H1 (cell line): ENCODE measurements at regions not wholly inside any gene's neighbourhood (a gene's known extent, or its start where the extent isn't known, plus 50 kb on each side); places are given as distances from the start of the nearest gene placed in this dataset.

Source experiments
- CTCF ChIA-PET: fragments of 300-600 bp; sonication (Branson Sonifier 250); formaldehyde crosslinking; loops from one replicate; lab custom pipeline; 2021; ENCODE audit not compliant: partially characterized antibody; lab: Charles Lee
- POLR2A ChIA-PET: fragments of 300-600 bp; sonication (Branson Sonifier 250); formaldehyde crosslinking; loops from one replicate; lab custom pipeline; 2021; ENCODE audit warnings: inconsistent platforms; ENCODE audit not compliant: partially characterized antibody; lab: Charles Lee
- DNase-seq, 2 experiments: peaks; one replicate each; pipeline versions ENCODE4 v3.0.0 to v3.0.0-alpha.2; 2010 to 2022; ENCODE audit warnings: low spot score in 2 of 2, low read depth in 1 of 2, mixed read lengths in 1 of 2
- FAIRE-seq: peaks from 2 replicates; lab custom pipeline; 2011; peaks lifted over from hg19 to GRCh38; lab: Jason Lieb, UNC
- H2AFZ ChIP-seq: 2 replicates; pipeline ENCODE4 v1.8.1; 2012; ENCODE audit warnings: low read length, inconsistent platforms
- H2AK5ac ChIP-seq: 2 replicates; pipeline ENCODE4 v1.6.1; 2013; ENCODE audit warnings: low read depth, low read length
- H2BK120ac ChIP-seq: replicated peaks from 2 replicates; pipeline ENCODE3; 2013; ENCODE audit warnings: low read depth, low read length, inconsistent platforms
- H2BK12ac ChIP-seq: 2 replicates; pipeline ENCODE4 v1.6.1; 2013; ENCODE audit warnings: low read depth, low read length
- H2BK15ac ChIP-seq: 2 replicates; pipeline ENCODE4 v1.6.1; 2013; ENCODE audit warnings: low read length
- H2BK20ac ChIP-seq: 2 replicates; pipeline ENCODE4 v1.6.1; 2013; ENCODE audit warnings: low read length
- H2BK5ac ChIP-seq: 2 replicates; pipeline ENCODE4 v1.6.1; 2013; ENCODE audit warnings: low read depth, low read length
- H3K14ac ChIP-seq: 2 replicates; pipeline ENCODE4 v1.6.1; 2013; ENCODE audit warnings: inconsistent platforms; ENCODE audit not compliant: insufficient read length
- H3K18ac ChIP-seq: 2 replicates; pipeline ENCODE4 v1.6.1; 2013; ENCODE audit warnings: low read length; ENCODE audit errors: extremely low read depth
- H3K23ac ChIP-seq: 2 replicates; pipeline ENCODE4 v1.6.1; 2013; ENCODE audit warnings: inconsistent platforms; ENCODE audit not compliant: insufficient read length
- H3K23me2 ChIP-seq: 2 replicates; pipeline ENCODE4 v1.6.1; 2013; ENCODE audit warnings: low read depth, low read length
- H3K27ac ChIP-seq: 2 replicates; pipeline ENCODE4 v1.6.1; 2011; ENCODE audit warnings: low read depth, low read length, inconsistent platforms
- H3K27me3 ChIP-seq, 4 experiments: replicated peaks in 1 of 4; 1 replicate in 1 of 4; 2 replicates in 3 of 4; pipeline versions ENCODE4 v1.6.1 to v1.8.1; 2011 to 2013; ENCODE audit warnings: low read length in 3 of 4, mild to moderate bottlenecking in 3 of 4, inconsistent platforms in 2 of 4, mixed read lengths in 2 of 4, moderate library complexity in 1 of 4; ENCODE audit not compliant: control insufficient read depth in 3 of 4, insufficient read depth in 3 of 4; ENCODE audit errors: extremely low read depth in 1 of 4
- H3K36me3 ChIP-seq, 4 experiments: 2 replicates each; pipeline versions ENCODE4 v1.6.1 to v1.8.1; 2011 to 2013; ENCODE audit warnings: mild to moderate bottlenecking in 4 of 4, low read length in 3 of 4, moderate library complexity in 2 of 4, control low read depth in 1 of 4, inconsistent platforms in 1 of 4; ENCODE audit not compliant: insufficient read depth in 4 of 4, control insufficient read depth in 2 of 4
- H3K4ac ChIP-seq: replicated peaks from 2 replicates; pipeline ENCODE3; 2013; ENCODE audit warnings: low read length, low read depth, mixed read lengths, inconsistent platforms; ENCODE audit not compliant: insufficient read length
- H3K4me1 ChIP-seq, 4 experiments: replicated peaks in 1 of 4; 1 replicate in 1 of 4; 2 replicates in 3 of 4; pipeline versions ENCODE4 v1.6.1 to v1.8.1; 2011 to 2013; ENCODE audit warnings: low read length in 3 of 4, inconsistent platforms in 2 of 4, mixed read lengths in 1 of 4; ENCODE audit not compliant: insufficient read depth in 4 of 4, control insufficient read depth in 3 of 4
- H3K4me2 ChIP-seq, 2 experiments: 2 replicates each; pipeline versions ENCODE4 v1.6.1 to v1.8.1; 2011 to 2013; ENCODE audit warnings: low read depth in 2 of 2, low read length in 2 of 2, control low read depth in 1 of 2, inconsistent platforms in 1 of 2, mild to moderate bottlenecking in 1 of 2; ENCODE audit not compliant: insufficient read depth in 1 of 2
- H3K4me3 ChIP-seq, 4 experiments: fragments of 200-600, 300-600 bp in 1 of 4; sonication (generic), shearing (Covaris generic), sonication (Bioruptor Twin) in 1 of 4; 2 replicates each; pipeline versions ENCODE4 v1.5.1 to v1.8.1; 2011 to 2016; ENCODE audit warnings: low read length in 4 of 4, low read depth in 3 of 4, control low read depth in 2 of 4, inconsistent platforms in 2 of 4, mild to moderate bottlenecking in 2 of 4, mixed read lengths in 1 of 4, moderate library complexity in 1 of 4; ENCODE audit not compliant: insufficient read depth in 2 of 4; ENCODE audit errors: extremely low read depth in 1 of 4
- H3K56ac ChIP-seq: replicated peaks from 2 replicates; pipeline ENCODE3; 2013; ENCODE audit warnings: low read depth, mild to moderate bottlenecking, mixed read lengths, low read length, inconsistent platforms; ENCODE audit not compliant: insufficient read length
- H3K79me1 ChIP-seq: 2 replicates; pipeline ENCODE4 v1.6.1; 2013; ENCODE audit warnings: low read depth, low read length, control low read depth
- H3K79me2 ChIP-seq, 2 experiments: 2 replicates each; pipeline versions ENCODE4 v1.6.1 to v1.8.1; 2012 to 2013; ENCODE audit warnings: low read length in 2 of 2, mild to moderate bottlenecking in 2 of 2, inconsistent platforms in 1 of 2; ENCODE audit not compliant: insufficient read depth in 2 of 2, control insufficient read depth in 1 of 2
- H3K9ac ChIP-seq, 4 experiments: replicated peaks in 1 of 4; 1 replicate in 1 of 4; 2 replicates in 3 of 4; pipeline versions ENCODE4 v1.6.1 to v1.8.1; 2011 to 2013; ENCODE audit warnings: low read depth in 3 of 4, low read length in 3 of 4, control low read depth in 2 of 4, mild to moderate bottlenecking in 2 of 4, moderate library complexity in 2 of 4, inconsistent platforms in 1 of 4; ENCODE audit errors: extremely low read depth in 1 of 4
- H3K9me3 ChIP-seq, 2 experiments: 2 replicates each; pipeline versions ENCODE4 v1.6.1 to v1.8.1; 2012 to 2013; ENCODE audit warnings: mild to moderate bottlenecking in 2 of 2, moderate library complexity in 2 of 2, control low read depth in 1 of 2, inconsistent platforms in 1 of 2, low read depth in 1 of 2, low read length in 1 of 2, mixed read lengths in 1 of 2; ENCODE audit not compliant: insufficient read depth in 2 of 2
- H4K20me1 ChIP-seq, 2 experiments: replicated peaks in 1 of 2; 2 replicates each; pipeline versions ENCODE3 to v1.8.1; 2011 to 2013; ENCODE audit warnings: inconsistent platforms in 2 of 2, low read length in 2 of 2, mild to moderate bottlenecking in 1 of 2; ENCODE audit not compliant: insufficient read depth in 2 of 2, control insufficient read depth in 1 of 2
- H4K5ac ChIP-seq: 2 replicates; pipeline ENCODE4 v1.6.1; 2013; ENCODE audit warnings: low read length, low read depth, mixed read lengths, inconsistent platforms; ENCODE audit not compliant: insufficient read length
- H4K8ac ChIP-seq: 2 replicates; pipeline ENCODE4 v1.8.0; 2013; ENCODE audit warnings: mild to moderate bottlenecking, moderate library complexity, low read length, inconsistent platforms; ENCODE audit not compliant: insufficient read depth; ENCODE audit errors: extremely low read depth
- H4K91ac ChIP-seq: replicated peaks from 2 replicates; pipeline ENCODE3; 2013; ENCODE audit warnings: low read length, mixed read lengths, inconsistent platforms; ENCODE audit not compliant: insufficient read length
- BACH1 ChIP-seq: IDR thresholded peaks from 2 replicates; pipeline ENCODE4 v1.6.1; 2012; ENCODE audit warnings: low read length, improper control_type of control experiment
- BRCA1 ChIP-seq: IDR thresholded peaks from 2 replicates; pipeline ENCODE4 v1.6.1; 2012; ENCODE audit warnings: low read depth, low read length, improper control_type of control experiment
- CEBPB ChIP-seq: IDR thresholded peaks from 2 replicates; pipeline ENCODE4 v1.6.1; 2012; ENCODE audit warnings: low read depth, low read length
- CTBP2 ChIP-seq: IDR thresholded peaks from 2 replicates; pipeline ENCODE4 v1.7.0; 2011; ENCODE audit warnings: borderline replicate concordance, mild to moderate bottlenecking, moderate library complexity, mixed read lengths, low read length; ENCODE audit not compliant: insufficient read depth, insufficient read length
- EGR1 ChIP-seq: IDR thresholded peaks from 2 replicates; pipeline ENCODE4 v1.6.1; 2011; ENCODE audit warnings: low read depth, low read length, borderline replicate concordance
- FOSL1 ChIP-seq: IDR thresholded peaks from 2 replicates; pipeline ENCODE4 v1.6.1; 2011; ENCODE audit warnings: mild to moderate bottlenecking, low read depth, low read length, moderate library complexity; ENCODE audit not compliant: insufficient read depth
- MAFK ChIP-seq: IDR thresholded peaks from 2 replicates; pipeline ENCODE4 v1.6.1; 2012; ENCODE audit warnings: low read depth, mild to moderate bottlenecking, improper control_type of control experiment, low read length
- POU5F1 ChIP-seq: IDR thresholded peaks from 2 replicates; pipeline ENCODE4 v1.6.1; 2011; ENCODE audit warnings: low read depth, mild to moderate bottlenecking, low read length, moderate library complexity
- RFX5 ChIP-seq: IDR thresholded peaks from 2 replicates; pipeline ENCODE4 v1.6.1; 2011; ENCODE audit warnings: low read depth, low read length, improper control_type of control experiment, borderline replicate concordance
- SAP30 ChIP-seq: fragments of 300-600 bp; sonication (generic); IDR thresholded peaks from 2 replicates; pipeline ENCODE4 v1.7.1; 2012; ENCODE audit warnings: low read length, moderate library complexity, mild to moderate bottlenecking, inconsistent platforms; ENCODE audit not compliant: insufficient read depth, insufficient replicate concordance
- SUZ12 ChIP-seq: fragments of 200-600 bp; sonication (generic); IDR thresholded peaks from 2 replicates; pipeline ENCODE4 v1.6.1; 2012; ENCODE audit warnings: mild to moderate bottlenecking, inconsistent platforms, low read length, moderate library complexity, mixed read lengths

GRCh38 chr1:37161171-37161570 is 126.9 kb upstream of the GRIK3 start (continued):
- no peak for TF ChIP-seq SAP30

- no peak for FAIRE-seq
- CTCF ChIA-PET = no interaction called here
- no peak for TF ChIP-seq BRCA1
- no peak for TF ChIP-seq SAP30
- no peak for TF ChIP-seq MAFK
- no peak for TF ChIP-seq CEBPB
- no peak for TF ChIP-seq FOSL1
- TF ChIP-seq POU5F1 = no peak
- no peak for TF ChIP-seq BACH1
- TF ChIP-seq RFX5 = no peak
- TF ChIP-seq EGR1 = no peak
- no peak for TF ChIP-seq CTBP2
- TF ChIP-seq SUZ12 = no peak
Measured at GRCh38 chr1:37162059-37162458, 127.7 kb upstream of the GRIK3 start.

More at GRCh38 chr1:37162059-37162458, 127.7 kb upstream of the GRIK3 start:
- Histone ChIP-seq H3K4ac (no peak overlapping the region), H3K18ac (no peak overlapping the region), H2AK5ac (no peak overlapping the region), H3K9me3 (peaks cover 2 to 7% of the 10 kb centered on the region in 2 experiments; a peak in 3 of 4 replicates), H2AFZ (no peak overlapping the region), H3K27ac (no peak overlapping the region), H3K4me2 (no peak overlapping the region), H4K91ac (no peak overlapping the region), H3K79me2 (no peaks in the 10 kb centered on the region), H4K20me1 (no peaks in the 10 kb centered on the region), H3K23me2 (no peaks in the 10 kb centered on the region), H2BK5ac (no peak overlapping the region), H3K36me3 (no peaks in the 10 kb centered on the region), H3K14ac (no peak overlapping the region), H3K4me3 (no peak overlapping the region), H3K79me1 (no peaks in the 10 kb centered on the region), H3K4me1 (no peaks in the 10 kb centered on the region), H2BK120ac (no peak overlapping the region), H3K23ac (no peak overlapping the region), H2BK20ac (no peak overlapping the region), H4K8ac (no peak overlapping the region), H3K27me3 (no peaks in the 10 kb centered on the region), H3K56ac (no peak overlapping the region), H2BK15ac (no peak overlapping the region), H3K9ac (no peak overlapping the region), H2BK12ac (no peak overlapping the region), H4K5ac (no peak overlapping the region)
- no peak for DNase-seq
- POLR2A ChIA-PET = interaction anchor here (1.2 kb wide), 1 partner anchor 11 kb away, joined by 4 read pairs; no protein-coding TSS in a partner anchor
